ENCODE measurements at regions not wholly inside any gene's neighbourhood (a gene's known extent, or its start where the extent isn't known, plus 50 kb on each side); places are given as distances from the start of the nearest gene placed in this dataset.

DNA sequence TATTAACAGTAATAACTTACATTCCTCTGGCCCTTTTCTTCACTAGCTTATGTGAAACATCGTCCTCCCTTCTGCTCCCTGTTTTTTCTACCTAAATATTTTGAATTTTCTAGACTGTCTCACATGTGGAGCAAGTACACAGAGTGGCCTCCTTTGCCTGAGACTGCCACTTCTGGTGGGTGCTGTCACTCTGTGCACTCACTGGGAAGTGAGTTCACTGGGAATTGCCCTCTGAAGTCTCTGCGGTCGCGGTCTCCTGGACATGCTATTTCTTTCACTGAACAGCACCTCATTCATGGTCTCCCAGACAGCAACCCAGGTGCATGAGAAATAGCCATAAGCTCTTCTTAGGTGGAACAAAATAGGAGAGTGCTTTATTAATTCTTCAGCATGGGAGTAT is 1179.7 kb upstream of the ADGRL3 start:
- DNase-seq: no peak

DNA sequence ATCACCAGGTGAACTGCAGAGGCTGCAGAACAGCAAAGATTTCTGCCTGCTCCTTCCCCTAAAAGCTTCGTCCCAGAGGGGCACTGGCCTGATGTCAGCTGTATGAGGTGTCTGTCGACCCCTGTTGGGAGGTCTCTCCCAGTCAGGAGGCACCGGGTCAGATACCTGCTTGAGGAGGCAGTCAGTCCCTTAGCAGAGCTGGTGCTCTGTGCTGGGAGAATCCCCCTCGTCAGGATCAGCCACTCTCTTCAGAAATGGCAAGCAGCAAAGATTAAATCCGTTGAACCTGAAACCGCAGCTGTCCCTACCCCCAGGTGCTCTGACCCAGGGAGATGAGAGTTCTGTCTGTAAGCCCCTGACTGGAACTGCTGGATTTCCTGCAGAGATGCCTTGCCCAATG is 1166.3 kb upstream of the ADGRL3 start:
- no peak for DNase-seq

DNA sequence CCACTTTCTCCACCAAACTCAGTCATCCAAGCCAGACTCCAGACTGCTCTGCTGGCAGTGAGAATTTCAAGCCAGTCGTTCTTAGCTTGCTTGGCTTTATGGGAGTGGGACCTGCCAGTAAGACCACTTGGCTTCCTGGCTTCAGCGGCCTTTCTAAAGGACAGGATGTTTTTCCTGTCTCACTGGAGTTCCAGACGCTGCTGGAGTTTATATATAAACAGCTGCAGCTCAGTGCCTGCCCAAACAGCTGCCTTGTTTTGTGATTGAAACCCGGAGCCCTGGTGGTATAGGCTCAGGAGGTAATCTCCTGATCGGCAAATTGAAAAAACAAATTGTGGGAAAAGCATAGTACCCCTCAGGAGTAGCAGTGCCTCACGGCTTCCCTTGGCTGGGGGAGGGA is 1165.8 kb upstream of the ADGRL3 start:
- DNase-seq: no peak

DNA sequence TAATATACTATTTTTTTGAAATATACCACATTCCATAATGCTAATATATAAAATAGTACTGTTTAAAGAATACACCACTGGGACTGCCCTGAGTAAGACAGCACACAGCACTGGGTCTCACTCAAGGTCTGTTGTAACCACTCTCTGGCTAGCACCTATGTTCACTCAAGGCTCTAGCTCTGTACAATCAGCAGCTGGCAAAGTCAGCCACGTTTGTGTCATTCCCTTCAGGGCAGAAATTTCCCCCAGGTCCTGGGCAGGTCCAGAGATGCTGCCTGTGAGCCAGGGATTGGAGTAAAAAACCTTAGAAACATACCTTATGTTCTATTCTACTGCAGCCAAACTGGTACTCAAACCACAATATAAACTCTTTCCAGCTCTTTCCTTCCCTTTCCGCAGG is 1160.2 kb upstream of the ADGRL3 start:
- no peak for DNase-seq

DNA sequence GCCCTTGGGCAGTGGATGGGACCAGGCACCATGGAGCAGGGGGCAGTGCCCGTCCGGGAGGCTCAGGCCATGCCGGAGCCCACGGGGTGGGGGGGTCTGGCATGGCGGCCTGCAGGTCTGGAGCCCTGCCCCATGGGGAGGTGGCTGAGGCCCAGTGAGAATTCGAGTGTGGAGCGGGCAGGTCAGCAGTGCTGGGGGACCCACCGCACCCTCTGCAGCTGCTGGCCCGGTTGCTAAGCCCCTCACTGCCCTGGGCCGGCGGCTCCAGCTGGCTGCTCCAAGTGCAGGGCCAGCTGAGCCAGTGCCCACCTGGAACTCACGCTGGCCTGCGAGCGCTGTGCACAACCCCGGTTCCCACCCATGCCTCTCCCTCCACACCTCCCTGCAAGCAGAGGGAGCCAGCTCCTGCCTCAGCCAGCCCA is 1157.9 kb upstream of the ADGRL3 start:
- DNase-seq: no peak

DNA sequence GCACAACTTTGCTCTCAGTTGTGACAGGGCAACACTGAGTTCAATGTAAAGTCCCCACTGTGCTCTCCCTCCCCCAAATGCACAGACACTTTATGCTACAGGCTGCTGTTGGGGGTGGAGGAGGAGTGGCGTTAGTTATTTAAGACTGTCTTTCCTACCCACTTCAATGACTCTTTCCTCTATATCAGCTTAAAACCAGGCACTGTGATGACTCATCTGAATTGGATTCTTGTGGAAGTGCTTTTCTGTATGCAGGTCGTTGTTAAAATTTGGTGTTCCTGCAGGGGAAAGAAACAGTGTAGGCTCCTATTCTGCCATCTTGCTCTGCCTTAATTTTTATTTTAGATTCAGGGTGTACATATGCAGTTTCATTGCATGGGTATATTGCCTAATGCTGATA is 1157.2 kb upstream of the ADGRL3 start:
- DNase-seq: no peak

DNA sequence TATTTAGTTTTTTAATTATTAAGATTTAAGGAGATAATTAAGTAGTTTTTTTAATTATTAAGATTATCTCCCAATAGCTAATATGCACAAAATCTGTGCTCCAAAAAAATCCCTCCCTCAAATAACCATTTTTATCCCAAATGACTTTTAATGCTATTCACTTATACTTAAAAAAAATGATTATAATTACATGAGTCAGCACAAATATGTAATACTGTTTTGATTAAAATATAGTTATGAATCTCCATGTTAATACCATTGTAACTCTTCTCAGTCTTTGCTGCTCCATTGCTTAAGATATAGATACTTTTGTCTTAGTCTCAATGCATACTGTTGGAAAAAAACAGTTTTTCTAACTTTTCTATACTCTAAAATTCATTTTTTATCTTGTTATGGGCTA is 1121.1 kb upstream of the ADGRL3 start:
- no peak for DNase-seq

DNA sequence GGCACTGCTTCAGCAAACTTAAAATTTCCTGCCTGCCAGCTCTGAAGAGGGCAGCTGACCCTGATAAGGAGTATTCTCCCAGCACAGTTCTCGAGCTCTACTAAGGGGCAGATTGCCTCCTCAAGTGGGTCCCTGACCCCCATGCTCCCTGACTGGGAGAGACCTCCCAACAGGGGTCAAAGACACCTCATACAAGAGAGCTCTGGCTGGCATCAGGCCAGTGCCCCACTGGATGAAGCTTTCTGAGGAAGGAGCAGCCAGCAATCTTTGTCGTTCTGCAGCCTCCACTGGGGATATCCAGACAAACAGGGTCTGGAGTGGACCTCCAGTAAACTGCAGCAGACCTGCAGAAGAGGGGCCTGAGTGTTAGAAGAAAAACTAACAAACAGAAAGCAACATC is 1118.3 kb upstream of the ADGRL3 start:
- DNase-seq: no peak

DNA sequence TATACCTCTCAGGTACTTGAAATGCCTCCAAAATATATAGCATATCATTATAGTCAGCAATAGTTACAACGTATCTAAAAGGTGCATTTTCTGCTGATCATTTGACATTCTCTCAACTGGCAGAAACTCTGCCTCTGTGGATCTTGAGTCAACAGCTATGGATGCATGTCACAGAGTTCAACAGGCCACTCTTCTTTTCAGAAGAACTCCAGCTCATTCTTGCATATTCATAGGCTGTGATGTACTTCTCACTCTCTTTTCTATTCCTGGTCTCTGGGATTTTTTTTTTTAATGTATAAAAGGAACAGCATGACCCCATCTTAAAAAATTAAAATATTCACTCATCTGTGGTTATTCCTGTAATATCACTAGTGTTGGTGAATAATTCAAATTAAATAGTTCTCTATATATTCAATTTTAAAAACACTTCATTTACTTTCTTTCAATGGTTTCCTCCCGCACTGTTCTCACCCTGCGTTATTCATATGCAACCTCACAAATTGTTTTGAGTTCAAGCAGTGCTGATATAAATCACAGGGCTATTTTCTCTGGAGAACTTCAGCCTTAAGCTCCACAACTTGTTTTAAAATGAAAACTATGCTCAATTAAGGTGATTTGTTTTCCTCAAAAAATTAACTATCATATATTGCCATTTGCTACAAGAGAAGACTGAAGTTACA is 1111.2 kb upstream of the ADGRL3 start:
- no peak for DNase-seq

DNA sequence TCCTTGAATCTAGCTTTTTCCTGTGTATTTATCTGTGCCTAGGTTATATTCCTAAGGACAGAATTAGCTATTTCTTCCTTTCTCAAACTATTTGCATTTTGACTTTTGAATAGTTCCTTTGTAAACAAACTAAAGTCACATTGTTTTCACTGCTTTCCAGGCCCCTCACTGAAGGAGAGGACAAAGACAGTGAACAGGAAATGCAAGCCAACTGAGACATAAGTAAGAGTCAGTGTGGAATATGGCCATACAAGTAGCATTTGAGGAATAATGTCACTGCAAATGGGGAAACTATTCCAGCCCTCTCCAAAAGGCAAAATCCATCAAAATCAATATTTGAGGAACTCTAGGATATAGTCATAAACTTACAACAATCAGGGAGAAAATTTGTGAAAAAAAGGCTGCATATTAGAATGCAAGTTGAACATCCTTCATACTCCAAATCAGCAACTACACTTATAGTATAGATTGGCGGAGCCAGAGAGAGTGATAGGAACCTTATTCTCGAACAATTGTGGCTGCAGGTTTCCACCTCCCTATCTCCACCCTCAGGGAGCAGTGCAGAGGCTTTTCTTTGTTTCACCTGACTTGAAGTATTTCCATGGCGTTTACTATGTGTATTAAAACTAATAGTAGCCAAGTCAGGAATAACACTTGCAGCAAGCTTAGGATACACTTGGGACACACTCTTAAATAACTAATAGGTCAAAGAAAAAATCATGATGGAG is 1110.4 kb upstream of the ADGRL3 start:
- DNase-seq: no peak

DNA sequence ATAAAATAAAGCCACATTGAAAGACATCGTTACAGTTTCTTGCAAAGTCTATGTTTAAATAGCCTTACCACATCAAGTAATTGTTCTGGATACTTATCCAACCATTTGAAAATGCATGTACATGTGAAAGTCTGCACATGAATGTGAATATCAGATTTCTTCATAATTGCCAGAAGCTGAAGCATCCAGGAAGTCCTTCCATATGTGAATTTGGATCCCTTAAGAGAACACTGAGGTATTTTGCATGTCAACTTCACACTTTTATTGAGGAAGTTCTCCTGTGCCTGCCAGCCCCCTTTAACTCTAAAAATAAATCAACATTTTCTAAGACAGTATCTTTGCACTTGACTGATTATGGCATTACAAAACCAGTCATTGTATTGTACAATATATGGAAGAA is 1103.5 kb upstream of the ADGRL3 start:
- no peak for DNase-seq

DNA sequence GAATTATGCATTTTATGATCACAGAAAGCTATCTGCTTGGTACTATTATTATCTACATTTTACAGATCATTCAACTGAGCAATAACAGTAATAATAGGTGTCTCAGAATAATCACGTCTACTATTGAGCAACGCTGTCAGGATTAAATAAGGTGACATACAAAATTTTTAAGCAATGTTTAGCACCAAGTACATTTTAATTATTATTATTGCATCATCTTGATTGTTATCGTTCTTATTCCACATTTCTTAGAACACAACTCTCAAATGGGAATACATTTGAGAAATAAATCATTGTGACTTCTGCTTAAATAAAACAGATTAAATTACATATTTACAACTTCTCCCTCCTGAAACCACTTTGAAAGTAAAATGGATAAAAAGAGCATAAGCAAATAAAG is 1083.5 kb upstream of the ADGRL3 start:
- DNase-seq: no peak

DNA sequence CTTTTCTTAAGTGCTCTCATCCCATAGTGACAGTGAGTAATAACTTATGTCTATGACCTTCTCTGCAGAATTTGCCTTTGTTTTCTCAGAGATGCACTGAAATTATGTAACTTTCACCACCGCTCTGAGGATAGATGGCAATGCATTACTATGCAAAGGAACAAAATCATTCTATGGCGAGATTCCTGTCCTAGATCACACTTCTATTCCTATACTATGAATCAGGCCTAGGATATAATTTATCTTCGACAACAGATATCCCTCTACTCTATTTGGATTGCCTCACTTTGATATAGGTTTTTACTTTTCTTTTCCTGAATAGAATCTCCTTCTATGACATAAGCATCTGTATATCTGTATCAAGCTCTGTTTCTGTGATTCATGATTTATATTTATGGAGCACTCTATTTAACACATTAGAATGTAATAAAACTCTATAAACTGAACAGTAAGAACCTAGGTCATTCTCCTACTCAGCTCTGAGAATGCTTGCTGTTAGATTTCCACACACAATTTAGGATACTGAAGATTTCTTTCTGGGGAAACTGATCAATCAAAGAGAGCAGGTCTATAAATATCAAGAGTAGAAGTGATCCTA is 1082.3 kb upstream of the ADGRL3 start:
- DNase-seq: no peak

DNA sequence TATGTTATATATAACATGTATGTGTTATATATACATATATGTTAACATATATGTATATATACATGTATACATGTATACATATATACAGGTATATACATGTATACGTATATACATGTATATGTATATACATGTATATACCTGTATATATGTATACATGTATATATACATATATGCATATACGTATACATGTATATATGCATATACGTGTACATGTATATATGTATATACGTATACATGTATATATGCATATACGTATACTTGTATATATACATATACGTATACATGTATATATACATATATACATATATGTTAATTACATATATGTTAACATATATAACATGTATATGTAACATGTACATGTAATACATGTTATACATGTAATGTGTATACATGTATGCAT is 1077.3 kb upstream of the ADGRL3 start:
- DNase-seq: no peak

DNA sequence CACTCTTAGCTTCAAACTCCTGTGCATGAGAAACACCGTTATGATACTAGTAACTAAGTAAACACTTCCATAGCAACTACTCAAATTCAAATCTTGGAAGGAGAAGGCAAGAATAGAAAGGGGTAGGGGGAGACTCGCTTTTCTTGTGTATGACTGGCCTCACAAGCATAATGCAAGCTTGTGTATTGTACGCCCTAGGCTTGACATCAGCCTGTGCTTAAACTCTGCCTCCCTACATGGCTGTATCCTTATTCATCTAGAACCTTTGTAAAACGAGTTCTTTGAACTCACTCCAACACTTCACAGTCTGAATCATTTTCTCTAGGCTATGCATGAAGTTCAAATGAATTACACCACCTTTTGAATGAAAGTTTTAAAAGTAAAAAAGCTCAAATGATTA is 1071.2 kb upstream of the ADGRL3 start:
- no peak for DNase-seq

DNA sequence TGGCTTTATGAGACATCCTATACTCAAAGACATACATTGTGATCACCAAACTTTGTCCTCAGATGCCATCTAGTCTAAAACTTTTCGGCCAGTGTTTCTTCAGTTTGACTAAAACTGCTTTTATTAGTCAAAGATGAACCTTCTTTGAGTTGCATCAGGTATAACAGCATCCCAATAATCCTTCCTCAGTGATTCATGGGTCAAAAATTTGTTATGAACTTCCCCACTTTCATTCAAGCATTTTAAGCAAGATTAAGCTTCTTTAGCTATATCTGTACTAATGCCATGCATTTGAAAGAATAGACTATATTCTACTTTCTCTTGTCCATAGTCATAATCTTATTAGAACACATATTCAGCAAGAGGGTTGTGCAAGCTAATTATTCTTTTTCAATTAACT is 1070.4 kb upstream of the ADGRL3 start:
- DNase-seq: no peak

DNA sequence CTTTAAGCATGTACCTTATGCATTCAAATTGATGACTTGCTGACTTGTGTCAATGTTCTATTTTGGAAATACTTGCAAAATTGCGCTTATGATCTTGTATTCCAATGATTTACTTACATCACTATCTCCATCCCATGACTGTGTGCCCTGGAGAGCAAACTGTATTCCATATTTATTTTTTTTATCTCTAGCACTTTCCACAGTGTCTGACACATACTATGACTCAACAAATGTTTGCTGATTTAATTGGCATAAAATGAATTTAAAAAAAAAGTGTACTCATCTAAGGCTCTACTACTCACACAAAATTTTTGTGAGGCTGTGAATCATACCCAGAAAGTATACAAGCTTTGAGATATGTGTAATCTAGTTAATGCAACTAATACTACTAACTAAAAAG is 1066.8 kb upstream of the ADGRL3 start:
- DNase-seq: no peak

DNA sequence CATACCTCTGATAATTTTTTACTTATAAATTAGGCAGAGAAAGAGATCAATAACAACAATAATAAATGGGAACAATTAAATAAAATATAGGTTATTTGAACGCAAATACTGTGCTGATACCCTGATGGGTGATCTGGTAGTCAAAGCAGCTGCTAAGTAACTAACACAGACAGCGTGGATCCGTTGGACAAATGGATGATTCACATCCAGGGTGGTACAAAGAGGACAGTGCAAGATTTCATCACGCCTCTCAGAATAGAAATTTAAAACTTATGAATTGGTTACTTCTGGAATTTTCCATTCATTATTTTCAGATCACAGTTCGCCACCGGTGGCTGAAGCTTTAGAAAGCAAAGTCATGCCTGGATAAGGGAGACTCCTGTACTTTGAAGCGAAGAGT is 1066.0 kb upstream of the ADGRL3 start:
- no peak for DNase-seq

DNA sequence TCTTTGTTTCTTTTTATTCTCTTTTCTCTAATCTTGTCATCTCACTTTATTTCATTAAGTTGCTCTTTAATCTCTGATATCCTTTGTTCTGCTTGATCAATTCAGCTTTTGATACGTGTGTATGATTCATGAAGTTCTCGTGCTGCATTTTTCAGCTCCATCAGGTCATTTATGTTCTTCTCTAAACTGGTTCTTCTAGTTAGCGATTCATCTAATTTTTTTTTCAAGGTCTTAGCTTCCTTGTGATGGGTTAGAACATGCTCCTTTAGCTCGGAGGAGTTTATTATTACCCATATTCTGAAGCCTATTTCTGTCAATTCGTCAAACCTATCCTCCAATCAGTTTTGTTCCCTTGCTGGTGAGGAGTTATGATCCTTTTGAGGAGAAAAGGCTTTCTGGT is 1045.0 kb upstream of the ADGRL3 start:
- no peak for DNase-seq

DNA sequence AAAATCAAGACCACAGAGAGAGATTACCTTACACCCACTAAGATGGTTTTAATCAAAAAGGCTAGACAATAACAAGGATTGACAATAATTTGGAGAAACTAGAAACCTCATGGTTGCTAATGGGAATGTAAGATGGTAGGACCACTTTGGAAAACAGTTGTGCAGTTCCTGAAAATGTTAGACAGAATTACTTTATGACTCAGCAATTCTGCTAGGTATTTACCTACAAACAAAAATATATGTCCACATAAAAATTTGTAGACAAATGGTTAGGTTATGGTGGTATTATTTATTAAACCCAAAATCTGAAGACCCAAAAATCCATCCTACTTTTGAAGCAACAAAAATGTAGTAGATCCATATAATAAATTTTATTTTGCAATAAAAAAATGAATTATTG is 1027.0 kb upstream of the ADGRL3 start:
- no peak for DNase-seq

DNA sequence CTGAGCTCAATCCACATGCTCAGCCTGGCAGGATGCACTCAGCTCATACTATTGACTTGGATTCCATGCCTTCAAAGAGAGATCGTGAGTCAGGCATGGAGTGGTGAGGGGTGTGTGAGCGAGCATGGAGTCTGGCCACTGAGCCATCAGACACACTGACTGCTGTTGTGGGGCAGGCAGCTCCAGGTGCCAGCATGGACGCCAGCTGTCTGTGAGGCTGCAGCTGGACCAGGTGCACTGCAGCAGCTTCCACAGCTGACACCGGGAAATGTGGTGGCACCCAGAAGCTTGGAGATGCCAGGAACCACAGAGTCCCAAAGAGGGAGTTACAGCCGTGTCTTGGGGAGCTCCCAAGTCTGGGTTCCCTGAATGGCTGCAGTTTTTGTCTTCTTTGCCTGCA is 1026.4 kb upstream of the ADGRL3 start:
- no peak for DNase-seq

DNA sequence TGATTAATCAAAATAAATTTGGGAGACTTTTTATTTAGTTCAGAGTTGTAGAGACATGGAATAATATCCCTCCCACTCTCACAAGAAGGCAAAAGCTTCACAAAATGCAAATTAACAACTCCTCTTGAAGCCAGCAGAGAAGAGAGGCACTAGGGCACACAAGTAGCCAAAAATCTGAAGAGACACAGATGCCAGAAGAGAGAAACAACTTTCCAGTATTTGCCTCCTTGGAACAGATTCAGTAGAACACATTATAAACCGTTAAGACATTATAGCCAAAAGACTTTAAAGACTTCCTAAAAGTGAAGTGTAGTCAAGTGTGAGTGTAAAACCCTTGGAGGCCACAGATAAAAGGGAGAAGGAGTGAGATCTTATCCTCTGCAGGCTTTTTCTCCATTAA is 1024.9 kb upstream of the ADGRL3 start:
- DNase-seq: no peak

DNA sequence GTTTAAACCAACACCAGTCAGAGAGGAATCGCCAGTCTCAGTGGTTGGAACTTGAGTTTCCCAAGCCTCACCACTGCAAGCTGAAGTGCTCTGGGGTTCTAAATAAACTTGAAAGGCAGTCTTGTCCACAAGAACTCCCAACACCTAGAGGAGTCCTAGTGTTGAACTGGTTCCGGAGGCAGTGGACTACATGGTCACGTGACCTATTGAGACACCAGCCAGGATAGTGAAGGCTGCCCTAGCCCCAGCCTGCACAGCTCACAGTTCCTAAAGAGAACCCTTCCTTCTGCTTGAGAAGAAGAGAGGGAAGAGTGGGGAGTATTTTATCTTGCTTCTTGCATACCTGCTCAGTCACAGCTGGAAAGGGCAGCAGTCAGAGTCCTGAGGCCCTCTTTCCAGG is 1012.7 kb upstream of the ADGRL3 start:
- no peak for DNase-seq

DNA sequence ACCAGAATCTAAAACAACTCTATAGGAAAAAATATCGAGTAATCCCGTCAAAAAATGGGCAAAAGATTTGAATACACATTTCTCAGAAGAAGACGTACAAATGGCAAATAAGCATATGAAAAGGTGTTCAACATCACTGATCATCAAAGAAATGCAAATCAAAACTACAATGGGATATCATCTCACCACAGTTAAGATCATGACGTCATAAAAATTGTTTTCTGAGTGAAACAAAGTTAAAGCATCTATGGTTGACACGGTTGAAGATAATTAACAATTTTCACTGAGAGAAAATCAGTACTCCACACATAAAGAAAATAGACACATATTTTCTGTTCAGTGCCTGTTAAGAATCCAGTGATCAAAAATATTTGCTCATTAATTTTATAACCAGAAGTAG is 1010.8 kb upstream of the ADGRL3 start:
- no peak for DNase-seq
